Keratinocyte (primary cell): ENCODE measurements at regions not wholly inside any gene's neighbourhood (a gene's known extent, or its start where the extent isn't known, plus 50 kb on each side); places are given as distances from the start of the nearest gene placed in this dataset.

Experiments
- DNase-seq: peaks from one replicate; pipeline ENCODE4 v3.0.0-alpha.2; 2011; ENCODE audit warnings: low read depth, missing footprints, low spot score
- FAIRE-seq: peaks from 2 replicates; lab custom pipeline; 2011; peaks lifted over from hg19 to GRCh38; lab: Jason Lieb, UNC
- H2AFZ ChIP-seq: 2 replicates; pipeline ENCODE4 v1.6.0; 2012; ENCODE audit warnings: low read length, control low read depth, inconsistent platforms; ENCODE audit not compliant: control insufficient read depth
- H3K27ac ChIP-seq: 2 replicates; pipeline ENCODE4 v1.5.1; 2011; ENCODE audit warnings: low read length; ENCODE audit not compliant: control insufficient read depth, insufficient read depth
- H3K27me3 ChIP-seq: 3 replicates; pipeline ENCODE4 v1.6.0; 2011; ENCODE audit warnings: low read length; ENCODE audit not compliant: control insufficient read depth, insufficient read depth; ENCODE audit errors: extremely low read depth
- H3K36me3 ChIP-seq, 2 experiments: 2 replicates in 1 of 2; 3 replicates in 1 of 2; pipeline ENCODE4 v1.5.1; 2011; ENCODE audit warnings: low read length in 2 of 2, mild to moderate bottlenecking in 1 of 2; ENCODE audit not compliant: control insufficient read depth in 2 of 2, insufficient read depth in 2 of 2; ENCODE audit errors: extremely low read depth in 1 of 2
- H3K4me1 ChIP-seq: 3 replicates; pipeline ENCODE4 v1.5.1; 2011; ENCODE audit warnings: low read length; ENCODE audit not compliant: control insufficient read depth, insufficient read depth; ENCODE audit errors: extremely low read depth
- H3K4me2 ChIP-seq: 3 replicates; pipeline ENCODE4 v1.6.0; 2011; ENCODE audit warnings: low read depth, low read length; ENCODE audit not compliant: control insufficient read depth, insufficient read depth; ENCODE audit errors: extremely low read depth
- H3K4me3 ChIP-seq, 3 experiments: fragments of 200-600 bp in 1 of 3; sonication (generic) in 1 of 3; 2 replicates in 2 of 3; 3 replicates in 1 of 3; pipeline ENCODE4 v1.5.1; 2011 to 2016; ENCODE audit warnings: low read length in 3 of 3, mild to moderate bottlenecking in 3 of 3, control low read depth in 2 of 3, inconsistent platforms in 1 of 3, low read depth in 1 of 3, mixed read lengths in 1 of 3, mixed run types in 1 of 3, moderate library complexity in 1 of 3; ENCODE audit not compliant: control insufficient read depth in 2 of 3, insufficient read depth in 2 of 3; ENCODE audit errors: extremely low read depth in 1 of 3
- H3K79me2 ChIP-seq: 2 replicates; pipeline ENCODE4 v1.6.0; 2012; ENCODE audit warnings: low read length; ENCODE audit not compliant: control insufficient read depth, insufficient read depth
- H3K9ac ChIP-seq: 3 replicates; pipeline ENCODE4 v1.6.0; 2011; ENCODE audit warnings: low read length; ENCODE audit not compliant: control insufficient read depth, insufficient read depth; ENCODE audit errors: extremely low read depth
- H3K9me1 ChIP-seq: 3 replicates; pipeline ENCODE4 v1.6.0; 2011; ENCODE audit warnings: low read length; ENCODE audit not compliant: control insufficient read depth, insufficient read depth; ENCODE audit errors: extremely low read depth
- H3K9me3 ChIP-seq: 2 replicates; pipeline ENCODE4 v1.5.1; 2012; ENCODE audit warnings: low read depth, low read length; ENCODE audit not compliant: control insufficient read depth
- H4K20me1 ChIP-seq: 3 replicates; pipeline ENCODE4 v1.6.0; 2011; ENCODE audit warnings: low read length; ENCODE audit not compliant: control insufficient read depth, insufficient read depth; ENCODE audit errors: extremely low read depth
- CTCF ChIP-seq, 3 experiments: IDR thresholded peaks in 1 of 3; conservative IDR thresholded peaks in 1 of 3; optimal IDR thresholded peaks in 1 of 3; 2 replicates in 2 of 3; 3 replicates in 1 of 3; pipeline versions ENCODE3 to v1.5.1; 2011; ENCODE audit warnings: low read length in 3 of 3, mild to moderate bottlenecking in 3 of 3, moderate library complexity in 2 of 3, control low read depth in 1 of 3, inconsistent platforms in 1 of 3; ENCODE audit not compliant: insufficient read depth in 2 of 3; ENCODE audit errors: extremely low read depth in 1 of 3
- EZH2 ChIP-seq: IDR thresholded peaks from one replicate; pipeline ENCODE4 v1.6.1; 2012; ENCODE audit warnings: inconsistent platforms, mild to moderate bottlenecking, low read length, moderate library complexity
- dilution Hi-C: fragments of 300-500 bp; cut with MboI; formaldehyde crosslinking; loops from one replicate; pipeline ENCODE4 v1.7.0; 2020; ENCODE audit warnings: low sequenced_read_pairs; ENCODE audit not compliant: extremely low pct_ligation_motif_present

GRCh38 chr7:96870934-96871333, 134.4 kb upstream of the DLX6 start:
- peaks cover 17% of the 10 kb centered on the region for H3K4me1 ChIP-seq
- peak overlapping the region; percentile 55 for H3K27ac ChIP-seq
- H3K9ac ChIP-seq: no peak overlapping the region
- no peaks in the 10 kb centered on the region for H3K79me2 ChIP-seq
- no peak overlapping the region for H2AFZ ChIP-seq
- no peak overlapping the region for H3K4me3 ChIP-seq
- no peaks in the 10 kb centered on the region for H3K9me1 ChIP-seq
- FAIRE-seq (peak; percentile 29), DNase-seq (no peak)
- no peaks in the 10 kb centered on the region for H3K36me3 ChIP-seq
- TF ChIP-seq EZH2: no peak
- no peak for TF ChIP-seq CTCF (optimal IDR thresholded peaks at IDR 0.05 in 1 of 3, IDR thresholded peaks at IDR 0.05 in 1 of 3, conservative IDR thresholded peaks at IDR 0.05 in 1 of 3; ENCODE audit: extremely low read depth in 1 of 3, insufficient read depth in 2 of 3, low read length in 3 of 3)
- H3K27me3 ChIP-seq: no peaks in the 10 kb centered on the region
- no peaks in the 10 kb centered on the region for H3K9me3 ChIP-seq
- H4K20me1 ChIP-seq: no peaks in the 10 kb centered on the region
- H3K4me2 ChIP-seq: peak overlapping the region; percentile 49
- dilution Hi-C loops: no loop called here

- Histone ChIP-seq H3K27ac (no peak overlapping the region), H3K9ac (no peak overlapping the region), H3K9me1 (no peaks in the 10 kb centered on the region), H3K9me3 (no peaks in the 10 kb centered on the region), H3K4me2 (no peak overlapping the region), H4K20me1 (no peaks in the 10 kb centered on the region), H3K36me3 (no peaks in the 10 kb centered on the region), H3K79me2 (no peaks in the 10 kb centered on the region), H3K4me1 (peaks cover 8% of the 10 kb centered on the region), H3K27me3 (no peaks in the 10 kb centered on the region), H2AFZ (no peak overlapping the region), H3K4me3 (no peak overlapping the region)
- FAIRE-seq (peak; percentile 39), DNase-seq (peak; percentile 66)
- dilution Hi-C loops: no loop called here
- TF ChIP-seq EZH2 (no peak), CTCF (optimal IDR thresholded peaks at IDR 0.05 in 1 of 3, IDR thresholded peaks at IDR 0.05 in 1 of 3, conservative IDR thresholded peaks at IDR 0.05 in 1 of 3; ENCODE audit: extremely low read depth in 1 of 3, insufficient read depth in 2 of 3, low read length in 3 of 3) (no peak)
These were observed 117.9 kb upstream of the DLX6 start for GRCh38 chr7:96887426-96887825.
